Activated CD8-positive, alpha-beta memory T cell treated with anti-CD3 and anti-CD28 coated beads, Interleukin-2, amount 50 U/mL, for 48 hours (primary cell): ENCODE measurements at regions not wholly inside any gene's neighbourhood (a gene's known extent, or its start where the extent isn't known, plus 50 kb on each side); places are given as distances from the start of the nearest gene placed in this dataset.

Experiments
- DNase-seq: peaks from one replicate; pipeline ENCODE4 v3.0.0-alpha.2; 2020

DNA sequence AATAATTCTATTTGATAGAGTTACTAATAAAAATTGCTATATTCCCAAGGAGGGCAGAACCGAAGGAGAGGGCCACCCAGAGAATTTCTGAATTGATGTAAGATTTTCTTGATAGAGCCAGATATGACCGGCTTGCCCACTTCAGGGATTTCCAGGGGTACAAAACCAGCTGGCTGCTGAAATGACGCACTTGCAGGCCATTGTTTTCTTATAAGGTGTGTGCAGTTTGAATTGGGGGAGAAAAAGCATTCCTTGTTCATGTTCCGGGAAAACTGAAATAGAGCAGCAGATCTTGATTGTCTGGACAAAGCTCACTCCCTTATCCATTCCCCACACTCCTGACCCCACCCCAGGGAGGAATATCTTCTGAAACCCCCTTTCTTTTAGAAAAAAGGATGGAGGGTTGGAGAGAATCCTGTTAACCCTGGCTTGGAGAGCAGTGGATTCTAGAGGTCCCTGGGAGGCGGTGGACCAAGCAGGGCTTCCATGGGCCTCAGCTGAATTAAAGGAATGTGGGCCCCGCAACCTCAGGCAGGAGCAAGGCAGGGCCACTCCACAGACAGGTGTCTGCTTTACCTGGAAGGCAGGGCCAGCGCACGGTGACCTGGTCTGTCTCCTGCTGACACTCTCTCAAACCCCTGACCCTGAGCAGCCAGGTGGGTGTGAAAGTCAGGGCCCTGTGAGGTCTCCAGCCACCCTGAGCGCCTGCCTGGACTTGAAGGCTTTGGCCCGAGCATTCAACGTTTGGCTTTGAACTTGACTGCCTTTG is 96.4 kb downstream of the TMEM170B start:
- DNase-seq = no peak

- no peak for DNase-seq
These were observed 97.4 kb downstream of the TMEM170B start for GRCh38 chr6:11634948-11635347.

DNA sequence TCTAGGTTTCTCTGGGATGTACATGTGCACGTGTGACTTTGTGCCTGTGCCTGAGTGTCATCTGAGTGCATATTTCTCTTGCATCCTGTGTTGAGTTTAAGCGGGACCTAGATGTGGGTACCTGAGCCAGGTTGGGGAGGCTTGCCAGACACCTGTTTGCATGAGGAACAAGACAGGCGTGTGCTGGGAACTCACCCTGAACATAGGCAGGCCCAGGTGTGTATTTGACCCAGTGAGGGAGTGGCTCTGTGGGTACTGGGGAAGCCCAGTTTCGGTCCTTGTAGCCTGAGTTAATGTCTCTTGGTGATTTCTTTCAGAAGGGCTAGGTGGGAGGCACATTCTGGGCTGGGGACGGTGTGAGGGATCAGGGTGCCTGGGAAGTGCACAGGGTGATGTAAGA is 98.6 kb downstream of the TMEM170B start:
- DNase-seq = no peak

GRCh38 chr6:11637266-11637665 is 99.7 kb downstream of the TMEM170B start:
- DNase-seq = no peak

GRCh38 chr6:11639376-11640235 is 102.1 kb downstream of the TMEM170B start:
- no peak for DNase-seq

DNA sequence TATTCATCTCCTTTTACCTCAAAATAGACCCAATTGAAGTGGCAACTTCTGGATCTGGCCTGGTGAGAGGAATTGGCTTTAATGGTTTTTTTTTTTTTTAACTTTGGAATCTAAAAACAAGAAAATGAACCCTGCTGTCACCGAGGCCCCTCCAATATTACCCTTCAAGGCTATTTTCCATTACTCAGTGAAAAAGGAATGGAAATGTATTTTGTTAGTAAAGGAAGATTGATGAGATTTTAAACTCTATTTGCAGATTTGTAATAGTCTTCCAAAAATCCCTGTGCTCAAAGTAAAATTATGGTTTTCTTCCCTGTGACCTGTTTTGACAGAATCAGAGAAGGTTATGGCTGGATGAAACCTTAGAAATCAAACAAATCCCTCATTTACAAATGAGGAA is 102.9 kb downstream of the TMEM170B start:
- DNase-seq = no peak

DNA sequence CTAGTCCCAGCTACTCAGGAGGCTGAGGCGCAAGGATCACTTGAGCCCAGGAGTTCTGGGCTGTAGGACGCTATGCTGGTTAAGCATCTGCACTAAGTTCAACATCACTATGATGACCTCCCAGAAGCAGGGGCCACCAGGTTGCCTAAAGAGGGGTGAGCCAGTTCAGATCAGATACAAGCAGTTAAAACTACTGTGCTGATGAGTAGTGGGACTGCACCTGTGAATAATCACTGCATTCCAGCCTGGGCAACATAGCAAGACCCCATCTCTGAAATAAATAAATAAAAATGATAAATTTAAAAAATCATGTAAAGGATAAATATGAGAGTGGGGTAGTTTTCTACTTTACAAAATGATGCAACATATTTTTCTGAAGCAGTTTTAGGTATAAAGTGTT is 106.5 kb downstream of the TMEM170B start:
- DNase-seq = no peak

- DNase-seq = no peak
These were observed 107.1 kb downstream of the TMEM170B start for GRCh38 chr6:11644601-11645000.

- DNase-seq = no peak
These were observed 107.5 kb downstream of the TMEM170B start for GRCh38 chr6:11645016-11645415.

GRCh38 chr6:11648436-11648775 is 110.9 kb downstream of the TMEM170B start:
- no peak for DNase-seq

- no peak for DNase-seq
These were observed 111.3 kb downstream of the TMEM170B start for GRCh38 chr6:11648889-11649288.

DNA sequence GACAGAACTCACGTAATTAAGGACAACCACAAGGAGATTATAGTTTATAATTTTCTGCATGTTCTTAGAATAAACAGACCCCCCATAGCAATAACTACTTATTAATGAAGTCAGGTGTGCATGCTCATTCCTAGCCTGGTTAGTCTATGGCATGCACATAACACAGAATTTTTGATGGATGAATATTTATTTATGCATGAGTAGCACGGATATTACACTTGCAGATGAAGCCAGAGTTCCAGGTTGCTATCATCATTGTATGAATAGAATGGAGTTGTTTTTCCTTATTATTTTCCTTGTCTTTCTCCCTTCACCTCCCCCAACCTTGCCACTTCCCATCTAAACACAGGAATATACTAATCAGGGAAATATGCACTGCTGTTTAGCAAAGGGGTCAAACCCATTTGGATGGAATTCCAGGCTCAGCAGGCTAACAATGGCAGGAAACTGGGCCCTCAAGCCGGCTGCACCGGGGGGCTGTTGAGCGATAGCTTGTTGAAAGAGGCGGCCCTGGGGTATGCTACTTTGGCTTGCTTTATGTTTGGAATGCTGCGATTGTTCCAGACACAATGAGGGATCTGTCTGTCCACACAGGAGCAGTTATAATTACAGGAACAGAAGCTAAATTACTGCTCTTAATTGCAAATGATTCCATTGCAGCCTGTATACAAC is 112.6 kb downstream of the TMEM170B start:
- no peak for DNase-seq

- DNase-seq = no peak
These were observed 113.2 kb downstream of the TMEM170B start for GRCh38 chr6:11650711-11651110.

- DNase-seq = peak; percentile 56
These were observed 115.6 kb downstream of the TMEM170B start for GRCh38 chr6:11653028-11653583.

- DNase-seq = no peak
These were observed 117.3 kb downstream of the TMEM170B start for GRCh38 chr6:11654876-11655275.

DNA sequence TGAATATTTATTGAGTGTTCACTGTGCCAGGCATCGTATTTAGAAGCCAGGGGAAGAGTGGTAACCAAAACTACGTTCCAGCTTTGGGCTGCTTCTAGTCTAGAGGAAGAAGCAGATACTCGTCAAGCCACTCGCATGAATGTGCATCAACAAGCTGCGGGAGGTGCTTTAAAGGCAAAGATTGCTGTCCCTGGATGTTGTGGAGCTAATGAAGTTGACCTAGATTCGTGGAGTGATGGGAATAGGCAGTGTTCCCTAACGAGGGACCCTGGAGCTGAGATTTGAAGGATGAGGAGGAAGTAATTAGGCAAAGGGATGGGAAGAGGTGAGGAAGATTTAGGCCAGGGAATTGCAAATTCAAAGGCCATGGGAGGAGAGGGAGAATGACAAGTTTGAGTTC is 118.9 kb downstream of the TMEM170B start:
- no peak for DNase-seq

GRCh38 chr6:11659757-11660156 is 118.8 kb downstream of the ADTRP start:
- no peak for DNase-seq

DNA sequence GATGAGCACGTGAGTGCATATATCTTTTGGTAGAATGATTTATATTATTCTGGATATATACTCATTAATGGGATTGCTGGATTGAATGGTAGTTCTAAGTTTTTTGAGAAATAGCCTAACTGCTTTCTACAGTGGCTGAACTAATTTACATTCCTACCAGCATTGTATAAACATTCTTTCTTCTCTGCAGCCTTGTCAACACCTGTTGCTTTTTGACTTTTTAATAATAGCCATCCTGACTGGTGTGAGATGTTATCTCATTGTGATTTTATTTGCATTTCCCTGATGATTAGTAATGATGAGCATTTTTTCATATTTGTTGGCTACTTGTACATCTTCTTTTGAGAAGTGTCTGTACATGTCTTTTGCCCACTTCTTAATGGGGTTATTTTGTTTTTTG is 116.3 kb downstream of the ADTRP start:
- DNase-seq = no peak

DNA sequence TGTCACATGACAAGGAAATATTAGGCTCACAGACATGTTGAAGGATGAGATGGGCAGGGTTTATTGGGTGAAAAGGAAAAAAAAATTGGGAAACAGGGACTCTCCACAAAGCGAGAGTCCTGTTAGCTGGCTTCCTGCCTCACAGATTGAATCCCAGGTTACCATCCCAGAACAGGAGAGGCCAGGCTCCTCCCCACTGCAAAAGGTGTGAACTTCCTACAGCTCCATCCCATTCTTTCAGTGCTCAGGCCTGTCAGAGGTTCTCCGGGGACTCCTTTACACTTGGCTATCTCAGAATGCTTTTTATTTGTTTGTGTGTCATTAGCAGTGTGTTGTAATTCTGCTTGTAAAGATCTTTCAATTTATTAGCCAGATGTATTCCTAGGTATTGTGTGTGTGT is 115.1 kb downstream of the ADTRP start:
- DNase-seq = no peak
